Effector CD4-positive, alpha-beta T cell (primary cell): ENCODE measurements at regions not wholly inside any gene's neighbourhood (a gene's known extent, or its start where the extent isn't known, plus 50 kb on each side); places are given as distances from the start of the nearest gene placed in this dataset.
A peak's percentile ranks its signal among the peaks of the same experiment; 100 is the strongest.

Source experiments
- DNase-seq: peaks from one replicate; pipeline ENCODE4 v3.0.0-alpha.2; 2020

DNA sequence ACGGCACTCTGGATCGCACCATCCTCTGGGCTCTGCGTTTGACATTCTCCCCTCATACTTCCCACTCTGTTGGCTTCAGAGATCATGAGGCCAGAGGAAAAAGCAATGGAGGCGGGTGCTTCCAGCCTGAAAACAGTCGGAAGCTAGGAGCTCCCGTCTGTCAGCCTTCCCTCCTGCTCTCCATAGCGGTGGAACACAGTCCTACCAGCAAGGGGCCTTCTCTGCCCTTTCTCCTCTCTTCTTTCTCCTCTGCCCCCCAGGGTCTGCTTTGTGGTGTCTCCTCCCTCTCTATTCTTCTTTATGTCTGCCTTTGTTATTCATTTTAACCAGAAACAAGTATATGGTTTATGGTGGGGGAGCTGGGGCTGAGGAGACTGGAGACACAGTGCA, 152.5 kb upstream of the NFIB start:
- DNase-seq, result no peak

DNA sequence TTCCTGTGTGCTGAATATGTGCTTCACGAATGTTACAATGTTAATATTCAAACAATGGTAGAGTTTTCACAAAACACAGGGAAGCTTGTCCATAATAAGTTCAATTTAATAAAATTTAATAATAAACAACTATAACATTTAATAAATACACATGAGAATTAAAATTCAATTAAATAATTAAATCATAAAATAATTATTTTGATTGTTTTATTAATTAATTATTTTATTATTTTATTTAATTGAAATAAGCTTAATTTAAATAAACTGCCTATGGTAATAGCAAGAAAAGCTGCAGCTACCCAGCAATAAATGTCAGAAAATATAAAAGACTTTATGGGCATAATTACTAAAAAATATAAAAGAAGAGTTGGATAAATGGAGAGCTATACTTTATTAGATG, 149.0 kb upstream of the NFIB start:
- DNase-seq, result no peak

DNA sequence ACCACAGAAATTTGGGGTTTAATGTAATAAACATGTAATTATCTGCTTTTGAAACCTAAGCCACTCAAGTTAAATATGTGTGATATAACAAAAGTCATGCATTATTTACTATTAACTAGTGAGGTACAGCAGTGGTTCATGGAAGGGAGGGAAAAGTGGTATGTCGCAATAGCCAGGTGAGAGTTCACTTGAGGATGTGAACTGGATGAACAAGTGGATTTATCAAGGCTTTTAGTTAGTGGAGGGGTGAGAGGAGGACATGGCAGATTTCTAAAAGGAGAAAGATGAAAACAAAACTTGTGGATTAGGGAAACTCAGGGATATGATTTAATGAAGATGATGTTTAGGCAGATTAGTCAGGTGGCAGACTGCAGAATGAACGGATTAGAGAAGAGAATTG, 141.3 kb upstream of the NFIB start:
- no peak for DNase-seq

DNA sequence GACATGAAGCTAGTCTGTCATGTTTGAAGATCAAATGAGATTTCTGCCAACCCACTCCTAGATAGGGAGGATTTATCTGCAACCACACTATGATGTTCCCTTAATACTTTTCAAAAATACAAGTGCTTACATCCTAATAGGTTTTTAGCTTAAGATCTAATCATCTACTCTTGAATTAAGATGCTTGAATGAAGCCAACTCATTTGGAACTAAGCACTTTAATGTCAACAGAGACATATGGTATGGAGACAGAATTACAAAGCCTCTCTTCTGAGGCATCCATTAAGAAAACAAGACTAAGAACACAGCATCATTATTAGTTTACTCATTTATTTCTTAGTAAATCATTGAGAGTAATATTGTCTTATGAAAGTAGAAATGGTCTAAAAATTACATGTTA, 139.3 kb upstream of the NFIB start:
- no peak for DNase-seq

DNA sequence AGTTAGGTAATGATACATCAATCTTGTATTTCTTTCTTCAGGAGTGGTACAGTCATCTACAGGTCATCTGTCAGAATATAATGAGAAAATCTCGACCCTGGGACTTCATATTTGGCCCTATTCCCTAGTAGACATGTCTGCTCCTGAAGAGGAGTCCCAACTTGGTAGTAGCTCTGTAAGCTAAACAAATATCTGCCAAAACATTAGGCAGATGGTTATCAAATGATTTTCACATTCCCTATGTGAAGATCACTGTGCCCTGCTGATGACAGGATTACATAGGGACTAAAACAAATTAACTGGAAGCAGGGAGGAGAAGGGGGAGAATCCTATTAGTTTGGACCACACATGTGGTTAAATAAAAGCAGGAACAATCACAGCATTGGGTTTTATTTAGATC, 138.6 kb upstream of the NFIB start:
- no peak for DNase-seq

DNA sequence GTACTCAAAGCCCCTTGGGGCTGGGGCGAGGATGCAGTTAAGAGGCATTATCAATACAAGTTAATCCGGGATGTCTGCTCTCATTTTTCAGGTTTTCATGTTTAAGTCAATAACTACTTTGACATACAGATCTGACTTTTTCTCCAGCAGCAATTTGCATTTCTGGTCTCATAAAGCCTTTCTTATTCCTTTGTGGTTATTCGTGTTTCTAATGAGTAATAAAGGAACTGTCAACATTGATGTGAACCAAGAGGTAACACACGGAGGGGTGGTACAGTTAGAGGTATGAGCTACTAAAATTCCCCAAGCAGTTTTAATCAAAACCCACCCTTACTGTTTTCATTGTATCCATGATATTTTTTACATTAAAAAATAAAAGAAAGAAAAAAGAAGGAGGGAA, 138.0 kb upstream of the NFIB start:
- DNase-seq, result no peak

DNA sequence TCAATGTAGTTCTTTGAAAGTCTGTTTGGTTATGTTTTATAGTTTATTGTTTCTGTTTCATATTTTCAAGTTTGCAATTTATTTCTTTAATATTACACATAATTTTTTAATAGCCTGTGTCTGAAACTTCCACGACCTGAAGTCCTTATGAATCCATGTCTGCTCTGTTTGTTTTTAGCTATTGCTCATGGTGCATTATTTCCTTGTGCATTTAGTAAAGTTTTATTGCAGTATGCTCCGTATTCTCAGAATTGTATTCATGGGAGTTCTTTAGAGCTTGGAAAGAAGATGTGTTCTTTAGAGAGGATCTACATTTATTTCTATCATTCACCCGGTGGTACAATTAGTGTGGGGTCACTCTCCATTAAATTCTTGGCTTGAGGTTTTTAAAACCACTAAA, 133.2 kb upstream of the NFIB start:
- DNase-seq, result no peak

DNA sequence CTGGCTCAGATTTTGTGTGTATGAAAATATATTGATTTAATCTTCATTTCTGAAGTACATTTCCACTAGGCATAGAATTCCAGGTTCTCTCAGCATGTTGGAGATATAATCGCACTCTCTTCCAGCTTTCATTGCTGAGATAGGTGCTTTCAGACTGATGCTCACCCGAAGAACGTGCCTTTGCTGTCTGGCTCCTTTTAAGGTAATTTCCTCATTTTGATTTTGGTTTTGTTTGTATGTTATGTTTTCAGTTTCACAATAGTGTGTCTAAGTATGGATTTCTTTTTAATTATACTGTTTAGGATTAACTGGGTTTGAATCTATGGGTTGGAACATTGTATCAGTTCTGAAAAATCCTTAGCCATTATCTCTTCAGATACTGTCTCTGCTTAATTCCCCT, 132.0 kb upstream of the NFIB start:
- no peak for DNase-seq

DNA sequence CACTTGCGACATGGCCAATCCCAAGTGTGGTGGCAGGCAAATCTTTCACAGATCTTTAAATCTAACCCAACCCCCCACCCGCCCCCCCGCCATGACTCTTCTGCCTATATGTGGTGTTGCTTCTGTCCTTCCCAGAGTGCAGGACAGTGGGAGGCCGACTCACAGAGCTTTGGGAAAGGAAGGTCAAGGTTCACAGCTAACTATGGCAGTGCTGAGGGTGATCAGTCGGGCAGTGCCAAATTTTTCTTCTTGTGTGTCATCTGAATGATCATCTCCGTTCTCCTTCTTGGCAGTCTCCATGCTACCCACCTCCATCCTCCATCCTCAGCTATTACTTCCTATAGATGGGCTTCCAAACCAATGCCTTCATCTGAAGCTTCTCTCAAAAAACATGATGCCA, 129.0 kb upstream of the NFIB start:
- DNase-seq, result no peak

DNA sequence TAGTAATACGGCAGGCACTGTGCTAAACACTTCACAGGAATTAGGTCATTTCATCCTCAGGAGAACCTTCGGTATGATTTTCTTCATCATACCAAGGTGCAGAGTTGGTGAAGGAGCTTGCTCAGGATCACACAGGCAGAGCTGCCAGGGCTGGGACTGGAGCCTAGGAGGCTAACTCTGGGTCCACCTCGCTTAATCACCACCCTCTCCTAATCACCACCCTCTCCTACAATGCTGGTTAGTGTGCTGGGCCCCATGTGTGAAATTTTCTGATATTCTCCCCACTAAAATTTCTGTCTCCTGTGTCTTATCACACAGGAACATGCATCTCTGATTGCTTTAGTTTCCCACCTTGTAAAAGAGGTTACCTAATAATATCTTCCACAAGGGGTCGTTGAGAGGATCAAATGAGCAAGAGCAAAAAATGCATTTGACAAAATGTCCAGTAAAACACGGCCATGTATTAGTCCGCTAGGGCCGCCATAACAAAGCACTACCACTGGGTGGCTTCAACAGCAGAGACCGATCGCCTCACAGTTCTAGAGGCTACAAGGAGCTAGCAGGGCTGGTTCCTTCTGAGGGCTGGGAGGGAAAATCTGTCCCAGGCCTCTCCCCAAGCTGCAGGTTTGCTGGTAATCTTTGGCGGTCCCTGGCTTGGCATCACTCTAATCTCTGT, 128.2 kb upstream of the NFIB start:
- DNase-seq, result no peak

DNA sequence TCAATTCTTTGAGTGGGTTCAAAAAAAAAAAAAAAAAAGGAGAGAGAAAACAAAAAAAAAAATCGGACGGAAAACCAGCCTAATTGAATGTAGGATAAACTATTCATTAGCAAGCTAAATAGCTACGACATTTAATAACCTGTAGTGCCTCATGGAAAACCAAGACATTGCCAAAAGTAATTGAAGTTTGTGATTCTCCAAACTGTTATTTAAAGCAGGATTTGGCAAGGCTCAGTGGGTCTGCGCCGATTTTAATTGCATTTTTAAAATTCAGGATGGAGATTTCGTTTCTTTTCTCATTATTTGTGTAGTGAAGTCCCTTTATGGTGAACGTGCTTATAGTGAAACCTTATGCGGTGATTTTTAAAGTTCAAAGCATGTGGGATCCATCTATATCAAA, 127.2 kb upstream of the NFIB start:
- no peak for DNase-seq

DNA sequence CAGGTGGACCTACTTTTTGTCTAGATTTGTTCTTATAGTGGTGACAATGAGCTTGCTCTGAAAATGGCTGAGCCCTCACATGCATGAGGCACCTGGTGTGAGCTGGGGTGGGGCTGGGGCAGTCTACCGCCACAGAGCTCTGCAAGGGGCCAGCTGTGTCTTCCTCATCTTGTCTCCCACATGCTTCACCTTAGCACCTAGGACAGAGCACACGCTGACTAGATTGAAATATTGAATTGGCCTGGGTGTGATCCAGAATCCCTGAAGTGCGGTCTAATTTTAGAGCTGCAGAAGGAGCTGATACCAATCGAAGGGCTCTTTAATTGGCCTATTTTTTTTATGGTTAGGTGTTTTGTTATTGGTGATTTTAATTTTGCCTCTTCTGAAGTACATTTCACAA, 126.1 kb upstream of the NFIB start:
- no peak for DNase-seq

DNA sequence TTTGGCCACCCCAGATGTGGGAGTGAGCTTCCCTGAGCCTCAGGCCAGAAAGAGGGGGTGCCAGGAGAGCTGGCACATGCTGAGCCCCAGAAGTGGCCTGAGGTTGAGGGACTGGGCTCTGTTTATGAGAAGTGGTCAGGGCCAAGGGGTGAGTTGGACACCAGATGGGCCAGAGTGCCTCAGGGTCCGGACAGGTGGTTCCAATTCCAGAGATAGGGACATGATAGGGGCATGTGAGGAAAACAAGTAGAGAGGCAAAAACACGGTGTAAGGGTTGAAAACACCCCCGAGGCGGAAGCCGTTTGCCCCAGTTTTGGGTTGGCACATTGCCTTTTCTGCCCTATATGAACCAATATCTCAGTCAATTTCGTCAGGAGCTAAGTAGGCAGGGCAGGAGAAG, 125.6 kb upstream of the NFIB start:
- DNase-seq, result no peak

DNA sequence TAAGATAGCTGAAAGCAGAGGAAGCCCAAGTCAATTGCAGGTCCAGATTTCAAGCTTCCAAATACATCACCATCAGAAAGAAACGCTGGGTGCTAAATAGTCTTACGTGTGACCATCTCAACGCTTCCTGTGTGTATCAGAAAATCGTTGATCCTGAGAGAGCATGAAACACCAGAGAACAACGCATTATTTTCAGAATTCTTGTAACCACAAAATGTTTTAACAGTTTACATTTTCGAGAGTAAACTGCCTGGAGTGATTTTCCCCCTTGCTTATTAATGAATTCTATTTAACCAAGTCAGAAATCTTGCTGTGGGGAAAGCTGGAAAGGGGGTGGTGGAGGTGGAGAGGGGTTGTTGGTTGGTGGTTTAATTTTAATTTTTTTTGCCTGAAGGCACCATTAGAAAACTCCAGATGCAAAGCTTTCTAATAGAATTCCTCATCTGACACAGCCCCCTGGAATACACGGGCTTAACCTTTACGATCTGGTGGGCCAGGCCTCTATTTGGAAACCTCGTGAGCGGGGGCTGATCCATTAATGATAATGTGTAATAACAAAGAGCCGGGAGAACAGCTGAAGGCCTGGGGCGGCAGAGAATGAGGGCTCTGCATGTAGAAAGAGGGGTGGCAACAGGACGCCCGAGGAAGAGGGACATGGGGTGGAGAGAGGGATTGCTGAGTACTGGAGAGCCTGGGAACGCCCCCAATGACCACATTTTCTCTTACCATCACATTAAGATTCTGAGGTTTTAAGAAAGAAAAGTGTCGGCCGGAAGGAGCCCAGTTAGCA, 124.5 kb upstream of the NFIB start:
- DNase-seq, result no peak

DNA sequence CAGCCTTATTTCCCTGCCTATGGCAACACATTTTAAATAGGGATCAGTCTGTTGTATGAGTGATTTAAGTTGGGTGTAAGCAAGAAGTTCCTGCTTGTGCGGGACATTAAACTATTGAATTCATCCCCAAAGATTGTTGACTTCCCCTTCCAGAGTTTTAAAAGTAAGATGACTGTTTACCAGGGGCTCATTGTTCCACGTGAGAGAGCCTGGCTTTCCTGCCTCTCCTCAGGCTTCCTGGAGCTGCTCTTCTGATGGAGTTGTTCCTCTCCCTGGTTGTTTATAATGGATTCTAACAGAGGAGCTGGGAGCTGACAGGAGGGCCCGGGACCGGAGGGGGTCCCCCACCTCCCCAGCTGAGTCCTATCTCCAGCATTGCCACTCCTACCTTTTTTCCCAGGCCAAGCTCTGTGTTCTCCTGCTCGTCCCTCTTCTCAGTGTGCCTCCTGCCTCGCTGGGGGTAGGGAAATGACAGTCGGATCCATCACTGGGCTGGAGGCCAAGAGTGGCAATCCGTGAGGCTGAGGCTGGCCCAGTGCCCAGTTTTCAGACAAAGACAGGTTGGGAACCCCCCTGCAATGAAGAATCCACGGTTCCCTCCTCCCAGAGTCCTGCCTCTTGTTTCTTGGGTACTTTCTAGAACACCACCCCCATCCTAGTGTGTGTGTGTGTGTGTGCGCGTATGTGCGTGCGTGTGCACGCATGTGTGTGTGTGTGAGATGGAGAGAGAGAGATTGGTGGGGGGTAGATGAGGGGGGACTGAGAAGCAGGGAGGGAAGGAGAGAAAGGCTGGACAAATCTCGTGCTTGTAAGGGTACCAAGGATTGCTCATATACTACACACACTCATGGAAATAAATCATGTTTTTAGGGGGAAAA, 123.7 kb upstream of the NFIB start:
- no peak for DNase-seq

DNA sequence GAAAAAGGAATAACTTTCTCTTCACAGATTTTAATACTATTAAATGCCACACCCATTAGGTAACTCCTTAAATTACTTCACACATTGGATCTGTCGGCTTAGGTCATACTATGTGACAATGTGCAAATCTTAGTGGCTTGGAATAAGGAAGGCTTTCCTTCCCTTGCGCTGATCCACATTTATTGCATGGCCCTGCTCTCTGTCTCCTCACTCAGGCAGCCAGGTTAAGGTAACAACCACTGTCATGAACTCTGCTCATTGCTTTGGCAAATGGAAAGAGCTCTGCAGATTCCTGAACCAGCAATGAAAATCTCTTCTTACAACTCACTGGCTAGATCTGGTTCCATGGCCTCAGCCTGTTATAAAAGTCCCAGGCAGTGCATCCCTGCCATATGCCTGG, 121.9 kb upstream of the NFIB start:
- DNase-seq, result no peak

DNA sequence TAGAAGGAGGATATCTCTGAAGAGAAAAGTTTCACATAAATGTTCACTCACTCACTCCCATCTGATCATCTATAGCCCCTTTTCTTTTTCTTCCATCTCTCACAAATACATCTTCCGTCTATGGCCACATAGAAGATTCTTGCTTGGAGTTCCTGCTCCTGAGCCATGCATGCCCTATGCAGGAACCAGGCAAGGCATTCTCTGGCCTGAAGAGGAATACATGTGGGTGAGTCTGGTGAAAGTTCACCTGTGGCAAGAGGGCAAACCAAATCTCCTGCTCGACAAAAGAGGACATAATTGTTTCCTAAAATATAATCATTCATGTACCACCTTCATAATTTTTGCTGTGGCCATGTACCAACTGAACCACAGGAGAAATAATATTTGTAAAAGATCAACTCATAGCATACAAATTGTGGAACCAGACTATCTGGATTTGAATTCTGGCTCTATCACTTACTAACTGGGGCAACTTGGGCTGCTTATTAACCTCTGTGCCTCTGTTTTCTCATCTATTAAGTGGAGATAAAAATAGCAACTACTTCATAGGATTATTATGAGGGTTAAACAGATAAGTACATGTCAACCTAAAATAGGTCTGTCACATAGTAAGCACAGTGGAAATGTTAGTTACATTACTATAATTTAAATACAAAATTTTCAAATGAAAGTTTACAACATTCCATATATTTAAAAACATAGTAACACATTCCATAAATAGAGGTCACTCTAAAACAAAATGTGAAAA, 121.2 kb upstream of the NFIB start:
- DNase-seq, result no peak

DNA sequence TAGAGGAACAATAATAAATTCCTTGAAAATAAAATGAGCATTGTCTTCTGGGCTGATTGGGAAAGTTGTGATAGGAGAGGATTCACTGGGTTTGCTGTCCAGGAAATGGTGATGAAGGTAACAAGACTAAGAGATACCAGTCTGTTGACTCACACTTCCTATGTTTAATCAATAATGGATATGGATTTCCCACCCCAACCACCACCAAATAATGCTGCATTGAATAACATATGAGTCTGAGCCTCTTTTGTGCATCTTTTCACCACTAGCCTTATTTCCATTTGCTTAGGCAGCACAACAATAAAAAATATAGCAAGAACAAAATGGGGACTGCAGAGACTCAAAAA, 120.2 kb upstream of the NFIB start:
- DNase-seq, result no peak

DNA sequence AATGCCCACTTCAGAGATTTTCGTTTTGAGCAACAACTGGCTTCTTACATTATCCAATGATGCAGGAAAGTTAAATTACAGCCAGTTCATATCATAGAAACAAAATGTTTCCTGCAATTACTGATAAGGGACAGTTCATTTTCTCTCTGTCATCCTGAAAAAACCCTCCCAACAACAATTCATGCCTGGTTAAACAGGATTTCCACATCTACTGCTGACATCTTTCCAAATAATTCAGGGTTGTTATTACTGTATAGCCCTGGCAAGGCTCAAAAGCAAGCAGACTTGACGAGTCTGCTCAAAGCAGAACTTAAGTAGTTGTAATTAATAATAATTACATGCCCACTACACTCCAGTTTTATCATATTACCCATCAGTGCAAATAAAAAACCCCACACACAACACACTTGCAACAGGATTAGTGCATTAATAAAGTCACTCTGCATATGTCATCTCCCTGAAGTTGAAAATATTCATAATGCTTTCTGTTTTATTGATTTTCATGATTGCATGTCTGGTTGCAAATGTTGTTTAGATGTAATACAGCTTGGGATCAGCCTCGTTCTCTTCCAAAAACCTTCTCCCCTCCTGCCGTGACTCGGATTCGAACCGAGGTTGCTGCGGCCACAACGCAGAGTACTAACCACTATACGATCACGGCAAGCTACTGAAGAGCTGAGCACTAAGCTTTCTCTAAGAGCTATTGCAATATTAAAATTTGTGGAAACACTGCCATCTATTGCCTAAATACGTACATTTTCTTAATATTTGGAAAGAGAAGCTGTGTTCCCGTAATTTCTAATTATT, 119.6 kb upstream of the NFIB start:
- DNase-seq, result no peak

DNA sequence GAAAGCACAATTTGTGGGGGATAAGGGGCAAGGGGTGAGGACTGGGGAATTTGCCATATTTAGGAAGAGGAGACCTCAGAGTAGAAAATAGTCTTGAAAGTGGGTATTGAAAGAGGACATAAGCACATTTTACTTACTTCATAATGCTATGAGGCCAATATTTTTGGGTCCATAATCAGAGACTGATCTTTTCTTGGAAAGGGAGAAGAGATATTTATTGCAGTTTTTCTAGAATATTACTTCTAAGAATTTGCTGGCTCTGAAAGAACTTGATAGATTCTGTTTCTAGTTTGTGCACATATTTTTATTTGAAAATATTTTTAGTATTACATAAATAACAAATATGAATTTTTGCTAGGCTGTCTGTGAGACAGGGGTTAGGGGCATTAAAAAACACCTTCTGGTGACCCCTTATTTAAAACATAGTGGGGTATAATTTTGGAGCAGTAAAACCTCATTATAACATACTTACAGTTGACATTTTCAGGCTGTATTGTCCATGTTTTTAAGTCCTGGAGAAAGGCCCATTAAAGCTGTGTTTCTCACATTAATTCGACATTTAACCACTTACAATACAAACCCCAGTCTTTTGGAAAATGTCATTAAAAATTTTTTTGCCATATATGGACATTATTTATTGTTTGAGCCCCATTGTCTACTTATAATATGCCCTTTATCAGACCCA, 118.9 kb upstream of the NFIB start:
- DNase-seq, result no peak

DNA sequence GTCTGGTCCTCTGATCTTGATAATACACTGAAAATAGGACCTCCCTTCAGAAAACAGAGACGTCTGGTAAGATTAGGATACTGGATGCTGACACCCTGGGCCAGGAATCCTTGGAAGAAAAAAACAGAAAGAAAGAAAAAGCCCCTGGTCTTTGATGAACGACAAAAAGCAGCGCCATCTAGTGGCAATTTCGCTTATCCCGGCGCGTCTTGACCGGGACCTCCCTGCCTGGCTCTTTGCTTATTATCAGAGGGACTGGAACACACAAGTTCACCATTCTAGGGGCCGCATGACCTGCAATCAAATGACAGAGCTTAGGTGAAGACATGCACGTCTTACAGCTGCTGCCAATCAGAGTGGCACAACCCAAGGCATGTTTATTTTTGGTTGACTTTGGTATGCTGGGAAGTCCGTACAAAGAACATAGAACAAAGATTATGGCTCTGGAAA, 114.9 kb upstream of the NFIB start:
- DNase-seq, result peak; percentile 5

DNA sequence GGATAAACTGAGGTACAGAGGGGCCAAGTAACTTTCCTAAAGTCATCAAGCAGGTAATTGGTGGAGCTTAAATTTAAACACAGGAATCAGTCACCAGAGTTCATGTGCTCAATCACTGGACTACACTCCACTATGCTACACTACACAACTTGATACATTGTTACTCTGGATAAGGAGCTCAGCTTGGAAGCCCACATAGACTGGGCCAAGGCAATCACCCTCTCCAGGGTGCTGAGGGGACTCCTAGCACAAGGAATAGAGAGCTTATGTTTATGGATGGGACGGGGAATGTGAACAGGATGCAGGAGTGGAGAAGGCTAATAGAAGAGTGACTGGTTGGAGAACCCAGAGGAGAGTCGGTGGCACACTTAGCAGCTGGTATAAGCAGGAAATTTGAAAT, 113.5 kb upstream of the NFIB start:
- no peak for DNase-seq
